ENCODE measurements at regions not wholly inside any gene's neighbourhood (a gene's known extent, or its start where the extent isn't known, plus 50 kb on each side); places are given as distances from the start of the nearest gene placed in this dataset.

DNA sequence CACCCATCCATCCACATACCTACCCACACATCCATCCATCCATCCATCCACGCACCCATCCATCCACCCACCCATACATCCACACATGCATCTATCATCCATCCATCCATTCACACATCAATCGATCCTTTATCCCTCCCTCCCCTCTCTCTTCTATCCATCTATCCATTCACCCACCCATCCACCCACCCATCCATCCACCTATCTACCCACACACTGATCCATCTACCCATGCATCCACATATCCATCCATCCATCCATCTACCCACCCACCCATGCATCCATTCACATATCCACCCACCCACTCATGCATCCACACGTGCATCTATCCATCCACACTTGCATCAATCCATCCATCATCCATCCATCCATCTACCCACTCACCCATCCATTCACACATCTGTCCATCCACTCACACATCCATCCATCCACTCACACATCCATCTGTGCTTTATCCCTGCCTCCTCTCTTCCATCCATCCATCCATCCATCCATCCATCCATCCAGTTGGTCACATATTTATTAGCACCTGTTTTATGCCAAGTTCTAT lies 366.1 kb downstream of the CTTN start:
- no peak for DNase-seq (ENCODE audit: low spot score)

DNA sequence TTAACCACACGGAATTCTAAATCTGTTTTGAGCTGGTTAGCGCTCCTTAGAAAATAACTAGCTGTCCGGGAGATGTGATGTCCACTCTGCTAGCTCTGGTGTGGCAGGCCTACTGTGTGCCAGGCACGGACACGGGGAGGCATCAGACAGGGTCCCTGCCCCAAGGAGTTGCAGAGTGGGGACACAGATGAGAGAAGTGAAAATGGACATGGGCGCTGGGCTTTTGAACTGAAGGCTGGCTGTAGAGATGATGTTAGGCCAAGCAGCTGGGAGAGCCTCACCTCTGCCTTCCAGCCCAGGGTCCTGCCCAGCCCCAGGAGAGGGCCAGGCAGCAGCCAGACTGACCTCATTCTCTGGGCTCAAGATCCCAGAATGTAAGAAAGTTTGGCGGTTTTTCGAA lies 368.6 kb downstream of the CTTN start:
- no peak for DNase-seq (ENCODE audit: low spot score)

DNA sequence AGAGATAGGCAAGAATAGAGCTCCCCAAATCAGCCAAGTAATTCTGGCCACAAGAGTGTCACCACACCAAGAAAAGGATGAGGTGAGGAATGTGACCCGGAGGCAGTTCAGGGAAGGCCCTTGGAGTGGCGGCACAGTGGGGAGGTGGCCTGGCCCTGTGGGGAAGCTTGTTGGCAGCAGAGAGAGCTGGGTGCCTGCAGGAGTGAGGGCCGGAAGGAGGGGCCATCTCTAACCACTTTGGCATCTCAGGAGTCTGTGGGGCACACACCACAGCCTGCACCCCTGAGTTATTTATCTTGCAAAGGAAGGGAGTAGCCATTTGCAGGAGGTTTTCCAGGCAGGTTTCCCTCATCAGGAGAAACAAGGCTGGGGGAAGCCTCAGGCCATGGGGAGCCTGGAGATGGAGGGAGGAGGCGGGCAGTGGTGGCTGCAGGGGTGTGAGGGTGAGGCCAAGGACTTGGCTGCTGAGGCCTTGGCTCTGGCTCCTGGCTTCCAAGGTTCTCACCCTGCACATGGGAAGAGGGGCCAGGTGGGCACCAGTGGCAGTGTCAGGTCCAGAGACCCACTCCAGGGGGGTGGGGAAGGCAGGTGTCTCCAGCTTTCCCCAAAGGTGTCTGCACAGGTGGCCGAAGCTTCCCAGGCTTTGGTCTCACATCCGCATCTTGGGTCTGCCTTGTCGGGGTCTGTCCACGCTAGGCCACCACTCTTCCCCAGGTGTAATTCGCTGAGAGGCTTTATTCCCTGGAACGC lies 370.2 kb downstream of the CTTN start:
- no peak for DNase-seq (ENCODE audit: low spot score)

DNA sequence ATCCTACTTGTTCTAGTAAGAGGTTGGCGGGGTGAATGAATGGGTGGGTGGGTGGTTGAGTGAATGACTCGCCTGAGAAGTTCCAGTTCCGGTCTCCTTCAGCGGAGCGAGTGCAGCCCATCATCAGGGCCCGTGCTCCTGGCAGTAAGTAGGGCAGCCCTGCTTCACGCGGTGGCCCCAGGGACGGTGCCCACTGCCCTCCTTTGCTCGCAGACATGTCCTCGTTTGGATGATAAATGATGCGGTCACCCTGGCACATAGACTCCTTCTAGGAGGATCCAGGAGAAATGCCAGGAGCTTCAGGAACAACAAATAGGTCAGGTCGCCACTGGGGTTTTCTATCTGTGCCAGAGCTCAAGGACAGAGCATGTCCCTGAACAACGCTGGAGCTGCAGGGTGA lies 370.8 kb downstream of the CTTN start:
- DNase-seq (ENCODE audit: low spot score): no peak

DNA sequence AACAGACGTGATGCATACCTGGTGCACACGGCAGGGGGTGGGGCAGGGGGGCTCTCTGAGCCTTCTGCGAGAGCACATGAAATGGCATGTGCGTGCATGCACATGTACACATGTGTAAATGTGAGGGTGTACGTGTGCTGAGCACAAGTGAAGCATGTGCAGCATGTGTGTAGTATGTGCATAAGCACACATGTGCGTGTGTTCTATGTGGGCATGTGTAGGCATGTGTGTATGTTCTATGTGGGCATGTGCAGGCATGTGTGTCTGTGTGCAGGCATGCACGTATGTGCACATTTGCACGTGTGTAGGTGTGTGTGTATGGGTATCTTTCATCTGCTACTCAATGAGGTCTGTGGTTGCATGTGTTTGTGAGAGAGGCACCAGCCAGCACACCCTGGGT lies 371.2 kb downstream of the CTTN start:
- no peak for DNase-seq (ENCODE audit: low spot score)

DNA sequence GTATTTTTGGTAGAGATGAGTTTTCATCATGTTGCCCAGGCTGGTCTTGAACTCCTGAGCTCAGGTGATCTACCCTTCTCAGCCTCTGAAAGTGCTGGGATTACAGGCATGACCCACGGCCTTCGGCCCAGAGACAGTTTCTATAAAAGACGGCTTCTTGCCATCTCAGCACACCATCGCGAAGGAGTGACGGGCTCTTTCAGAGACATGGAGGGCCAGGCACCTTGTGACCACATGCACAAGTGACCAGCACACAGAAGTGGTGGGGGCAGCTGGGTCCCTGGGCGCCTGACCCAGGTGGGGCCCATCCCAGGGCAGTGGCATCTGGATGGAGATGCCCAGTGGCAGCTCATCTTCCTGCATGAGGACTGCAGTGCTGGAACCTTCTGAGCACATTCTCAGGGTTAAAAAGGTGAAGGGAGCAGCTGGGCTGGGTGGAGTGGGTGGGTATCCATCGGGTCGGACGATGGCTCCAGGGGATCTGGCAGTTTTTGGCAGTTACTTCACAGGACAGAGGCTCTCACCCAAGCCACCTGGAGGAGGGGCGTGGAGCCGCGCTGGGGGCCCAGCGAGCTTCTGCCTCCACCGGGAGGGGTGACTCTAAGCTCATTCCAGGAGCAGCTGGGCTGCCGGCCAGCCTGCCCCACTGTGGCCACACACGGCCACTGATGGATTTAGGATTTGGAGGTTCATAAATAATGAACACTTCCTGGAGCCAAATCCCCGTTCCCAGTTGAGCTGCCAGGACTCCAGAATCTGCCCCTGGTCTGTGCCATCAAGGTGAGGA lies 373.0 kb downstream of the CTTN start:
- DNase-seq (ENCODE audit: low spot score): no peak

DNA sequence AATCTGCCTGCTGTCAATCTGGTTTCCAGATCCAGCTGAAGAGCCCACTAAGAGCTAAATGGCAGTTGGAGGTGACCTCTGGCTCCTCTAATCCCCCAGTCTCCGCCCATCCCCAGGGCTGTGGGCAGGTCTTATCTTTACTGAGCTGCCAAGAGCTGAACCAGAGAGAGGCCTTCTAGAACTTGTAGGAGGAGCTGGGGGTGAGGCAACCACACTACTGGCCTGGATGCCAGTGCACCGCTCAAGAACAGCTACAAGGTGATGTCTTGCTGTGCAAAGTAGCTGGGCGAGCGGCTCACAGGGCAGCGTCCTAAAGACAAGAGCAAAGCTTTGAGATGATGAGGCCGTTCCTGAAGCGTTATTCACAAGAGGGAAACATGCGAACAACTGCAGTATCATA lies 374.6 kb downstream of the CTTN start:
- DNase-seq (ENCODE audit: low spot score): no peak

DNA sequence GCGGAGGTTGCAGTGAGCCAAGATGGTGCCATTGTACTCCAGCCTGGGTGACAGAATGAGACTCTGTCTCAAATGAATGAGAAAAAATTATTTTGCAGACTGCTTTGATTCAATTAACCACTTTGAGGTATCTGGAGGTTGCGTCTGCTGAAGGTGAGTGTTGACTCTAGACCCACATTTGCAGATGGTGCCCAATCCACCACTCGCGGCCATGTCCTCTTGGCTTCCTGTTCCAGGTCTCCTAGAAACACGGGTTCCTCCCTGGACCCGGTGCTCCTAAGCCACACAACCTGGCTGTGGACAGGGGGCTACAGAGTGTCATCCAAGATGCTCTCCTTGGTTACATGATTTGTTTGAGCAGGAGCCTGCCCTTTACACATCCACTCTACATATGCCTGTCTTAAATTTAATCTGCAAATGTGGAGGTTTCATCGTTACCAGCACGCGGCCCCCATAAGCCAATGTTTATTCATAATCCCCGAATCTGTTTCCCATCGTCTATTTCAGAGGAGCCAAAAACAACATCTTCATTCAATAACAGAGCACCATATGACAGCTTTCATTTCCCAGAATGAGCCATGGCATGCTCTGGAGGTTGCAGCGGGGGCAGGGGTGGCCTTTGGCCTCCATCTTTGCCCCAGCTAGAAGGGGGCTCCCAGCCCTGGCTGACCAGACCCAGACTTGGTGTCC lies 377.2 kb downstream of the CTTN start:
- DNase-seq (ENCODE audit: low spot score): no peak

DNA sequence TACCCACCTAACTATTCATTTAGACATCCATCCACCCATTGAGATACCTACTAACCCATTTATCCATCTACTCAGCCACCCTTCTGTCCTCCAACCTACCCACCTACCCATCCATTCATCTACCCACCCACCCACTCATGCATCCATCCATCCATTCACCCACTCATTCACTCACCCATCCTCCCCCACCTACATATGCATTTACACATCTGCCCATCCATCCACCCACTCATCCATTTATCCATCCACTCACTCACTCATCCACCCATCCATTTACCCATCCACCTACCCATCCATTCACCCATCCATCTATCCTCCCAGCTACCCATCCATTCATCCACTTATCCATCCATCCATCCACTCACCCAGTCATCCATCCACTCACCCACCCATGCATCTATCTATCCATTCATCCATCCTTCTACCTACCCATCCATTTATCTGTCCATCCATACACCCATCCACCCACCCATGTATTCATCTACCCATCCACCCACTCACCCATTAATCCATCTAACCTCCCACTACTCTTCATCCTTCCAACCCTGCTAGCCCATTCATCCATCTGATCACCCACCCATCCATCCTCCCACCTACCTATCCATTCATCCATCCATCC lies 378.7 kb downstream of the CTTN start:
- DNase-seq (ENCODE audit: low spot score): no peak

DNA sequence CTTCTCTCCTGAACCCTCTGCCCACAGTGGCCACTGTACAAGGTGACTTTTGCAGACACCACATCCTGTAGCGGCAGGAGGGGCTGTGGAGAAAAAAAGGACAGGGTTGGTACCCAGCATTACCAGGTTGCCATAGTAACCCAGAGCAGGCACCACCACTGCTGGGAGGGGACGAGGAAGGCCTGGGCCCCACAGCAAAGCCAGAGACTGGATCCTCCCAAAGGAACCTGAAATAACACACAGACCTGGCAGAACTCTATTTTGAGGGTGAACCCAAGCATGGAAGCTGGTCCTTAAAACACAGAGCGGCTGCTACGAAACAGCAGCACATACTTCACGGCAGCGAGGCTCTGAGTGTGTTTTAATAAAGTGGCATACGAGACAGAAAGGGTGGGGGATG lies 380.6 kb downstream of the CTTN start:
- DNase-seq (ENCODE audit: low spot score): no peak

DNA sequence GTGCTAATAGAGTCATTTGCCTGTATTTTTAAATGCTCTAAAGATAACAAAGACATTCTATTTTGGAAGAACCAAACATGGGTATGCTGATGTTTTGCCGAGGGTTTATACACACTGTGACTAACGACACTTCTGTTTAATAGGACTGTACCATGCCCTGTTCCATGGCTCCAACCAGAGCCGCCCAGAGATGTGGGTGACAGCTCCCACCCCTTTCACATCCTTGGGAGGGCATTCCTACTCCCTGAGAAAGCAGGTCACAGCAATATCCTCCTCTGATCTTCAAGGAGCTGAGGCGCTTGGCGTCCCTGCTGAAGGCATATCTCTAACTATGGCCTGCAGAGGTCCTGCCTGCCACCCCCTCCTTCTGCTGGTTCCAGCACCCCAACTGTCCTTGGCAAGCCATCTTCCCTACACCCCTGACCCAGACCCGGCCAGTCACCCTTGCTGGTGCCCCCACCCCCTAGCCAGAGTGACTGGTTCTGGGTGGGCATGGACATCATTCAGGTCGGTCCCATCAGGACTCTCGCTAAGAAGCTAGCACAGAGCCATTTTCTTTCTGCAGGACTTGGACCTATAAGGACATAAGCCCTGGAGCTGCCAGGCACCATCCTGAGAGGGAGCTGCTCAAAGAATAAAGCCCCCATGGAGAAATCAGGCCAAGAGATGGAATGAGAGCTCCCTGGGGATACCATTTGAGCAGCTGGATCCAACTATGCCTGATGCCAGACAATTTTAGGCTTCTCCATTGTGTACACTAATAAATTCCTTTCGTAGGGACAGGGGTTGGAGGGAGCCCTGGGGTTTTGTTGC lies 381.3 kb downstream of the CTTN start:
- no peak for DNase-seq (ENCODE audit: low spot score)

DNA sequence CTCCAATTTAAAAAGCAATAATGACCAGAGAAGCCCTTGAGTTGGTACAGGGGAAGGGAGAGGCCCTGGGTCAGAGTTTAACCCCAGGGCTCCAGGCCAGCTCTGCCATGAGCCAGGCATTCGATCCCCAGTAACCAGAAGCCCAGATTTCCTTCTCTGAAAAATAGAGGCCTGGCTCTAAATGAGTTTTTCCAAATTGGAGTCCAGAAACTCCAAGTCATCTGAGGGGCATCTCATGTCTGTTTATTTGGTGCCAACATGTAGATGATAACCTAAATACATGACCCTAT lies 381.9 kb downstream of the CTTN start:
- no peak for DNase-seq (ENCODE audit: low spot score)

DNA sequence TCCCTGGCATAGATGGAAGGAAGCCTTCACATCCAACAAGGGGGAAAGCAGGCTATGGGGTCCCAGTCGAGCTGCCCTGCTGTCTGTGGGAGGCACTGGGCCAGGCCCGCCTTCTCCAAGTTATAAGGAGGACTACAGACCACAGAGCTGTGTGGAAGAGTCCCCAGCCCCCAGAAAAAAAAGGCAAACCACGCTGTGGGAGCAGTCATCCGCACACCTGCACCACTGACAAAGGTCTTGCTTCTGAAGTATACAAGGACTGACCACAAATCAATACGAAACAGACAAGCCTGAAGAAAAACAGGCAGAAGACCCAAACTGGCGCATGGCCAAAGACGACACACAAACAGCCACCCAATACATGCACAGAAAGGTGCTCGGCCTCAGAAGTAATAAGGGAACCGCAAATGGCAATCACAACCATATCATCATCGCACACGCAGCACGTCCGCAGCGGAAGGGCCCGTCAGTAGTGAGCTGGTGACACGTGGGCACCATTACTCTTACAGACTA lies 384.1 kb downstream of the CTTN start:
- no peak for DNase-seq (ENCODE audit: low spot score)

DNA sequence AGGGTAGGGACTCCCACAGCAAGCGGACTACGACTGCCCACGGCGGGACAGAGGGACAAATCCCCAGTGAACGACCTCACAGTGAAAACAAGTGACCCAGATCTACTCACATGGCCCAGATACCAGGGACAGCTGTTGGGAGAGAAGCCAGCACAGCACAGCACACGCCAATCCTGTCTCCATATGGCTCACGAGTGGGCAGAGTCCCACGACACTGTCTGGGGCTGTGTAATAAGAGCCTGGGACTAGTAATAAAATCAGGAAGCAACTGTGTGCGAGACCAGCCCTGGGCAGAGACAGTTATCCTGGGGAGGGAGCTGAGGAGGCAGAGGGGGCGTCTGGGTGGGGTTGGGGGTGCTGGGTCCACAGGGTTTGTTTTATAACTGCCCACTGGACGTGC lies 385.0 kb downstream of the CTTN start:
- DNase-seq (ENCODE audit: low spot score): no peak

DNA sequence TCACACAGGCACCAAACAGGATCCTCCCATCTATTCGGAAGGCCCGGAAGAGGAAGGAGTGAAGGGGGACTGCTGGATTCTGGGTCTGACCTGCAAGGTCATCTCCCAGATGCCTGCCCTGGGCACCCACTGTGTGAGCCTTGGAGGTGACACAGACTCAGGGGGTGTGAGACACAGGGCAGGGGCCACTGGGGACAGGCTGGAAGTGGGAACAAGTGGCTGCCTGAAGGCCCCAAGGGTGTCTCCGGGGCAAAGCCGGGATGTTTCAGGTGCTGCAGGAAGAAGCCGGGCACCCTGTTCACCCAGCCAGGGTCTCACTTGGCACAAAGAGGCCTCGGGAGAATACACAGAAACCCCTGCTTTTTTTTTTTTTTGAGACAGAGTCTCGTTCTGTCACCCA lies 385.5 kb downstream of the CTTN start:
- DNase-seq (ENCODE audit: low spot score): no peak

DNA sequence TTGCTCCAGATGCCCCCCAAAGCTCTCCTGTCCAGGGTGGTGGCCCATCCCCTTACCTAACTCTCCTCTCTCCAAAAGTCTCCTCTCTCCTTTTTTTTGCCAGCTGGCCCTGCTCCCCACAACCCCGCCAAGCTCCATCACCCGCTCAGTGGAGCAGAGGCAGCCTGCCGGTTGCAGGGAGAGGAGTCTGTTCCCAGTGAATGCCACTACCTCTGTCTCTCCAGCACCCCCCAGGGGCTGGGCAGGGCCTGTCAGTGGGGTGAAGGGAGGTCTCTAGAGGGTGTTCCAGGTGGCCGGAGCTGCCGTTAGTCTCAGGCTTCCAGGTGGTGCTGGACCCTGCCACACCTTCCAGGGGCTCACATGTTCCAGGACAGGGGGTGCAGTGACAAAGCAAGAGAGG lies 387.0 kb downstream of the CTTN start:
- no peak for DNase-seq (ENCODE audit: low spot score)

DNA sequence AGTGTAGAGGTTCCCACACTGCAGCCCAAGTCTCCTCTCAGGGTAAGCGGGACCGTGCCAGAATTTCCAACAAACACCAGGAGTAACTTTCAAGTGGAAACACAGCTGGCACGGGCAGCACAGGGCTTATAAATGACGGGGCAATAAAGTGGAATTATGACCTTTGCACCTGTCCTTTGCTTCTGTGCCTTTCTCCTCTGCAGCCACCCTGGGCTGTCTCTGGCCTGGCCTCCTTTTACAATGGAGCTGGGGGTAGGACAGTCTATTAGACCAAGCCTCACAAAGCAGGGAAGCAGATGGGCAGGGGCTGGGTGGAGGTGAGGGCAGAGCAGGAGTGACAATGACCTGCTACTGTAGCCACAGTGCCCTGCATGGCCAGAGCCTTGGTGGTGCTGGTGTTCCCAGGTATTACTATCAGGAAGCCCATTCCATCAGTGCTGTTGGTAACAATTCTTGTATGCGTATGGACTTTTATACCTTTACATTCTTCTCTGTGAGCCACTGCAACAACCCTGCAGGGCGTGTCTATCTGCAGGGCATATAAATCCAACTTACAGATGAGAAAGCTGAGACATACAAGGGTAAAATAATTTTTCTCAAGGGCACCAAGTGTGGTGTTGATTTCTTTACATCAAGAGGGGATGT lies 387.8 kb downstream of the CTTN start:
- no peak for DNase-seq (ENCODE audit: low spot score)

DNA sequence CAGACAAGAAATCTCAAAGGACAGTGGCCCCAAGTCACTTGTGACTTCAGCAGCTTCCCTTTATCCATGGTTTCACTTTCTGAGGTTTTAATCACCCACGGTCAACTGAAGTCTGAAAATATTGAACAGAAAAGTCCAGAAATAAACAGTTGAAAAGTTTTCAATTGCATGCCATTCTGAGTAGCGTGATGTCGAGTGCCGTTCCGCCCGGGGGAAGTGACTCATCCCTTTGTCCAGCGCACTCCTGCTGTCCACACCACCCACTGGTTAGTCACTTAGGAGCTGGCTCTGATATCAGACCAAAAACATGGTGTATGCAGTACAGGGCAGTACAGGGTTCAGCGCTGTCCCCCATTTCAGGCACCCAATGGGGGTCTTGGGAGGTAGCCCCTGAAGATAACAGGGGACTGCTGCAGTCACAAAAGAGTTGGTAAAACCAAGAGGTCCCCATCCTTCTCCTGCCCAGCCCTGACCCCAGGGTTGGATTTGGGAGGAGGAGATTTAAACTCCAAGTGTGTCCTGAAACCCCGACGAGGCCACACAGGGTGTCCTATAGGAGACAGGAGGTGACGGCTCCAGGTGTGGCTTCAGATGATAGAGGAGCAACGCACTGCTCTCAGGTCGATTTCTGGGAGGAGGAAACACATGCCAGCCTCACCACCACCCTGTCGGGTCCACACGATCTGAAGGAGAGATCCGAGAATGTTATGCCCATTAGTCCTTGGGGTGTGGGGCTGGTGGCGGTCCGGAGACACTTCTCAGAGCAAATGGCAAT lies 390.1 kb downstream of the CTTN start:
- no peak for DNase-seq (ENCODE audit: low spot score)

DNA sequence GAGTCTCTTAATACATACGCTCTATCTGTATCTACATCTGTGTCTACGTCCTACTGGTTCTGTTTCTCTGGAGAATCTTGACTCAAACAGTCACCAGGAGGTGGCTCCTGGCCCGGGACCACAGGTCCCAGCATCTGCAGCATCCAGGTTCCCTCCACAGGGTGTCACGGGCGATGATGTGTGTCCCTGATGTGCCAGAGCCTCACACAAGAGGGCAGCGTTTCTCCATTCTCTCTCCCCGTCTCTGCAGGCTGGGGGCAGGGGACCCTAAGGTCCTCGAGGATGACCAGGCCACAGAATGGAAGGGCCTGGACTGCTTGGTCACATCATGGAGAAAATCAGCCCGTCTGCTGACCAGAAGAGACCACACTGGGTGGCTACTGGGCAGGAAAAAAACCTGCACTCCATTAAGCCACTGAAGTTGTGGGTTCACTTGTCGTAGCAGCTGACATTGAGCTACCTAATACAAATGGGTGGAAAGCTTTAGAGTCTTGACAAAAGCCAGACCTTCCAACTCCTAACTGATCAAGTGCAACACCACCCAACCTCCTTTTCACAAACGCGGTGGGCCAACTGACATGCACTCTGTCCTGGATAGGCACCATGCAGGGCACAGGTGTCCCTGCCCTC lies 392.5 kb downstream of the CTTN start:
- DNase-seq (ENCODE audit: low spot score): no peak

All from germinal center (tissue), 1 donor.